Astrocyte (in vitro differentiated cells and primary cell): ENCODE measurements at regions not wholly inside any gene's neighbourhood (a gene's known extent, or its start where the extent isn't known, plus 50 kb on each side); places are given as distances from the start of the nearest gene placed in this dataset.

Source experiments
- EZH2 ChIP-seq: IDR thresholded peaks from 2 replicates; pipeline ENCODE4 v1.6.1; 2012; ENCODE audit warnings: mild to moderate bottlenecking, low read length, inconsistent platforms; ENCODE audit not compliant: insufficient read depth
- TF ChIP-seq, protein P1 (sequence below): IDR thresholded peaks from 2 replicates; pipeline ENCODE4 v1.5.1; 2011; ENCODE audit warnings: low read depth, mild to moderate bottlenecking, inconsistent platforms, low read length, moderate library complexity; ENCODE audit not compliant: insufficient read depth

DNA sequence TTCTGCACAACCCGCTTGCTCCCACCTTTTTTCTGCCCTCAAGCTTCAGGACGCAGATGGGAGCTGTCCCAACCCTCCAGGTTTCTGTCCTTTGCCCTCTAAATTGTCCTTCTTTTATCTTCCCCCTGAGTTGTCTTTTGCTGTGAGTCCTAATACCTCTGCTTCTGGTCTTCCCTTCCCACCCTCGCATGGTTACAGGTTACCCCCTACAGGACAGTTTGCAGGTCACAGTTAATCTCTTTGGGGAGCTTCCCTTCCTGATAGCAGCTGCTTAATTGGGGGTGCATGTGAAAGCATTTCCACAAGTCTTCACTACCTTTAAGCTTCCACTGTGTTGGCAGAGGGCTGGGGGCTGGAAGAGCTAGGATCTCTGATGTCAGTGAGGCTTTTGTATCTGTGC is 121.5 kb upstream of the CXCL12 start:
- TF ChIP-seq, protein P1, sequence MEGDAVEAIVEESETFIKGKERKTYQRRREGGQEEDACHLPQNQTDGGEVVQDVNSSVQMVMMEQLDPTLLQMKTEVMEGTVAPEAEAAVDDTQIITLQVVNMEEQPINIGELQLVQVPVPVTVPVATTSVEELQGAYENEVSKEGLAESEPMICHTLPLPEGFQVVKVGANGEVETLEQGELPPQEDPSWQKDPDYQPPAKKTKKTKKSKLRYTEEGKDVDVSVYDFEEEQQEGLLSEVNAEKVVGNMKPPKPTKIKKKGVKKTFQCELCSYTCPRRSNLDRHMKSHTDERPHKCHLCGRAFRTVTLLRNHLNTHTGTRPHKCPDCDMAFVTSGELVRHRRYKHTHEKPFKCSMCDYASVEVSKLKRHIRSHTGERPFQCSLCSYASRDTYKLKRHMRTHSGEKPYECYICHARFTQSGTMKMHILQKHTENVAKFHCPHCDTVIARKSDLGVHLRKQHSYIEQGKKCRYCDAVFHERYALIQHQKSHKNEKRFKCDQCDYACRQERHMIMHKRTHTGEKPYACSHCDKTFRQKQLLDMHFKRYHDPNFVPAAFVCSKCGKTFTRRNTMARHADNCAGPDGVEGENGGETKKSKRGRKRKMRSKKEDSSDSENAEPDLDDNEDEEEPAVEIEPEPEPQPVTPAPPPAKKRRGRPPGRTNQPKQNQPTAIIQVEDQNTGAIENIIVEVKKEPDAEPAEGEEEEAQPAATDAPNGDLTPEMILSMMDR, result no peak
- TF ChIP-seq EZH2, result no peak
